Choroid plexus epithelial cell (primary cell): ENCODE measurements at regions not wholly inside any gene's neighbourhood (a gene's known extent, or its start where the extent isn't known, plus 50 kb on each side); places are given as distances from the start of the nearest gene placed in this dataset.

Experiments used
- DNase-seq: peaks from one replicate; pipeline ENCODE4 v3.0.0-alpha.2; 2010; ENCODE audit warnings: low read depth
- H3K4me3 ChIP-seq: 2 replicates; pipeline ENCODE4 v1.5.1; 2011; ENCODE audit warnings: low read depth, mild to moderate bottlenecking, control low read depth, low read length, moderate library complexity
- CTCF ChIP-seq: conservative IDR thresholded peaks from 2 replicates; pipeline ENCODE4 v1.5.1; 2011; ENCODE audit warnings: low read depth, mild to moderate bottlenecking, control low read depth, inconsistent platforms, low read length, moderate library complexity

GRCh38 chr10:22875581-22875980 lies 52.3 kb upstream of the ARMC3 start:
- DNase-seq: no peak
- H3K4me3 ChIP-seq: no peak overlapping the region
- TF ChIP-seq CTCF: no peak

- no peak for DNase-seq
- no peak overlapping the region for H3K4me3 ChIP-seq
- TF ChIP-seq CTCF: no peak
Observed at GRCh38 chr10:22874189-22874854, 53.5 kb upstream of the ARMC3 start.

DNA sequence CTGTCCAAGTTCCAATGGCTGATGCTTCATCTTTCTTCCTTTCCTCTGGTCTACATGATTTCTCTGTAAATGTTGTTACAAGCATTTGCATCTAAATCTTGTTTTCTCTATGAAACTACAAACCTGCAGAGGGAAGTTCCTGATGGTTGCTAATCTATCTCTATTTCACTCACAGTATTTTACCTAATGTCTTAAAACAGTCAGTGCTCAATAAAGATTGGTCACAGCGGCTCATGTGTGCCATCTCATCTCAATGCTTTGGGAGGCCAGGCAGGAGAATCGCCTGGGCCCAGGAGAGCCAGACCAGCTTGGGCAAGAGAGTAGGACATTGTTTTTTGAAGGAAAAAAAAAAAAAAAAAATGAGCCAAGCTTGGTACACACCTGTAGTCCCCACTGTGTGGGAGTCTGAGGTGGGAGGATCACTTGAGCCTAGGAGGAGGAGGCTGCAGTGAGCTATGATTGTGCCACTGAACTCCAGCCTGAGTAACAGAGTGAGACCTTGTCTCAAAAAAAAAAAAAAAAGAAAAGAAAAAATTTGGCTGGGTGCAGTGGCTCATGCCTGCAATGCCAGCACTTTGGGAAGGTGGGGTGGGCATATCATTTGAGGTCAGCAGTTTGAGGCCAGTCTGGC lies 71.3 kb upstream of the ARMC3 start:
- DNase-seq: no peak
- no peak for TF ChIP-seq CTCF
- no peak overlapping the region for H3K4me3 ChIP-seq

- peak; percentile 76 for DNase-seq
- peak; percentile 49 for TF ChIP-seq CTCF
- no peak overlapping the region for H3K4me3 ChIP-seq
Observed at GRCh38 chr10:22854935-22855421, 72.9 kb upstream of the ARMC3 start.

- no peak overlapping the region for H3K4me3 ChIP-seq
- DNase-seq: peak; percentile 37
- no peak for TF ChIP-seq CTCF
Observed at GRCh38 chr10:22853906-22854447, 73.9 kb upstream of the ARMC3 start.

GRCh38 chr10:22852712-22853353 lies 75.0 kb upstream of the ARMC3 start:
- TF ChIP-seq CTCF: no peak
- no peak overlapping the region for H3K4me3 ChIP-seq
- DNase-seq: no peak
